ENCODE measurements at regions not wholly inside any gene's neighbourhood (a gene's known extent, or its start where the extent isn't known, plus 50 kb on each side); places are given as distances from the start of the nearest gene placed in this dataset.

DNA sequence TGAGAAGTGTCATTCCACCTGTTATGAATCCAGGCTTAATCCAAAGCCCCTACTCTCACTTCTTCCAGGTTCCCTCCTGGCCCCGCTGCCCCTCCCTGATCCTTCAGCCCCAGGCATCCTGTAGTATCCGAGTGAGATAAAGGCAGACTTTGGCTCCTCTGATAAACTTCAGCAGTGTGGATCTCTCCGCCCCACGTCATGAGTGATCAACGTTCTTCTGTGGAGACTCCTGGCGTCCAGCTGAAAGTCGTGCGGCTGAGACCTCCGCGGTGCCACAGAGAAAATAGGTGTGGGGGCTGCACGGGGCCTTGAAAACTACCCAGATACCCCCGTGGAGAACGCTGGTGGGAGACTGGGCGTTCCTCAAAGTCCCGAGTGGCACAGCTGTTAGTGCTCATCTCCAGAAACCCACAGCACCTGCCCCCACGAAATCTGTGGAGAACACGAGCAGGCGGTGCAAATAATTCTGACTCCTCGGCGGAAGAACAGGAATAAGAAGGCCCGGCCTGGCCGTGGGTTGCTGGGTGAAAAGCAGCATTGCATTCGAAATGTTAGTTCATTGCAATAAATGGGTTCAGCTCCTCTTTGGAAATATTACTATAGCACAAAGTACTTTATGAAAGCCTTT is 180.0 kb upstream of the RGS6 start:
- ChIA-PET CTCF (ENCODE audit: low intra/inter-chr PET ratio) (interaction anchor here (0.7 to 2.5 kb wide), 5 partner anchors 344 to 935 kb away, joined by 3 to 20 read pairs (median 9); no protein-coding TSS in a partner anchor), POLR2A (no interaction called here)
- no TSS peak for BruUV-seq (replicated peaks)
- intact Hi-C loops (cut with micrococcal nuclease), result loop anchor here (2.0 to 5.0 kb wide), 3 partner anchors 105 to 610 kb away; no protein-coding TSS in a partner anchor
- FAIRE-seq, result no peak
- Histone ChIP-seq H3K9ac (ENCODE audit: insufficient read depth in 1 of 2, low read depth in 2 of 2, low read length in 2 of 2) (peak overlapping the region in 1 of 2 experiments; percentile 52; a peak in 2 of 4 replicates), H4K20me1 (replicated peaks; ENCODE audit: control insufficient read depth, insufficient read depth, low read length) (no peaks in the 10 kb centered on the region), H3K36me3 (ENCODE audit: control insufficient read depth, insufficient read depth, low read length) (no peaks in the 10 kb centered on the region), H3K4me2 (ENCODE audit: insufficient read depth, low read length) (no peak overlapping the region), H3K27me3 (ENCODE audit: control insufficient read depth in 2 of 2, insufficient read depth in 2 of 2, low read length in 2 of 2) (no peaks in the 10 kb centered on the region), H3K9me1 (ENCODE audit: control insufficient read depth, insufficient read depth, low read length) (no peaks in the 10 kb centered on the region), H2AFZ (ENCODE audit: low read depth, low read length) (no peak overlapping the region), H3K9me3 (replicated peaks; ENCODE audit: control insufficient read depth, insufficient read depth, low read depth, low read length) (no peaks in the 10 kb centered on the region), H3K27ac (ENCODE audit: extremely low read depth, low read depth, low read length) (no peak overlapping the region), H3K4me3 (no peak overlapping the region), H3K79me2 (ENCODE audit: control insufficient read depth, insufficient read depth, low read length) (no peaks in the 10 kb centered on the region), H3K4me1 (replicated peaks in 1 of 2; ENCODE audit: control insufficient read depth in 2 of 2, insufficient read depth in 2 of 2, low read length in 2 of 2) (peaks cover 23 to 29% of the 10 kb centered on the region in 2 experiments; a peak in 4 of 5 replicates)
- ATAC-seq, result peak; percentile 19; the same call in 1 of the 3 replicates
- WGBS (ENCODE audit: insufficient coverage, low coverage, missing lambda C conversion rate), result 14% methylated on average over 14 of the region's 23 CpGs
- 0 out of 2 replicates have a peak, but pooled peaks have one; percentile 29 for TF ChIP-seq CREM (IDR thresholded peaks at IDR 0.05; ENCODE audit: low read depth)
- TF ChIP-seq EGR1 (conservative IDR thresholded peaks at IDR 0.05), result no peak
- TF ChIP-seq, protein P1, sequence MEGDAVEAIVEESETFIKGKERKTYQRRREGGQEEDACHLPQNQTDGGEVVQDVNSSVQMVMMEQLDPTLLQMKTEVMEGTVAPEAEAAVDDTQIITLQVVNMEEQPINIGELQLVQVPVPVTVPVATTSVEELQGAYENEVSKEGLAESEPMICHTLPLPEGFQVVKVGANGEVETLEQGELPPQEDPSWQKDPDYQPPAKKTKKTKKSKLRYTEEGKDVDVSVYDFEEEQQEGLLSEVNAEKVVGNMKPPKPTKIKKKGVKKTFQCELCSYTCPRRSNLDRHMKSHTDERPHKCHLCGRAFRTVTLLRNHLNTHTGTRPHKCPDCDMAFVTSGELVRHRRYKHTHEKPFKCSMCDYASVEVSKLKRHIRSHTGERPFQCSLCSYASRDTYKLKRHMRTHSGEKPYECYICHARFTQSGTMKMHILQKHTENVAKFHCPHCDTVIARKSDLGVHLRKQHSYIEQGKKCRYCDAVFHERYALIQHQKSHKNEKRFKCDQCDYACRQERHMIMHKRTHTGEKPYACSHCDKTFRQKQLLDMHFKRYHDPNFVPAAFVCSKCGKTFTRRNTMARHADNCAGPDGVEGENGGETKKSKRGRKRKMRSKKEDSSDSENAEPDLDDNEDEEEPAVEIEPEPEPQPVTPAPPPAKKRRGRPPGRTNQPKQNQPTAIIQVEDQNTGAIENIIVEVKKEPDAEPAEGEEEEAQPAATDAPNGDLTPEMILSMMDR (IDR thresholded peaks at IDR 0.05 in 2 of 3, conservative IDR thresholded peaks at IDR 0.05 in 1 of 3; ENCODE audit: insufficient read depth in 2 of 3, low read depth in 1 of 3, low read length in 3 of 3), result 0 out of 6 replicates have a peak, but pooled peaks of 1 of the 3 experiments have one; percentile 3
- TF ChIP-seq JUND (IDR thresholded peaks at IDR 0.05; ENCODE audit: borderline replicate concordance, low read depth, low read length), result 0 out of 2 replicates have a peak, but pooled peaks have one; percentile 5
- no peak for TF ChIP-seq JUND (tag; IDR thresholded peaks at IDR 0.05; ENCODE audit: borderline replicate concordance, low read depth, low read length)
- in situ Hi-C loops (cut with MboI), result loop anchor here (5.0 kb wide), 1 partner anchor 620 kb away; no protein-coding TSS in a partner anchor
- DNase-seq (ENCODE audit: extremely low read depth in 1 of 4, low spot score in 3 of 4), result peak in 2 of 4 experiments; percentile 15 to 34

Measured in K562 (cell line).